Body of pancreas (tissue), 4 donors: ENCODE measurements at regions not wholly inside any gene's neighbourhood (a gene's known extent, or its start where the extent isn't known, plus 50 kb on each side); places are given as distances from the start of the nearest gene placed in this dataset.

Source experiments
- CTCF ChIP-seq, 7 experiments: fragments of 450-650 bp in 4 of 7; fragments of 200-600 bp in 3 of 7; sonication (generic) in 3 of 7; IDR thresholded peaks; one replicate each; pipeline ENCODE4 v1.5.1; 2016 to 2019; ENCODE audit warnings: antibody characterized with exemption in 7 of 7
- POLR2A ChIP-seq, 3 donors: fragments of 450-650 bp; IDR thresholded peaks; one replicate each; pipeline ENCODE4 v1.6.1; 2016; ENCODE audit warnings: antibody characterized with exemption in 3 of 3, mild to moderate bottlenecking in 2 of 3

GRCh38 chr1:42047508-42047880 lies 105.7 kb upstream of the GUCA2B start:
- TF ChIP-seq POLR2A (IDR thresholded peaks at IDR 0.05) (no peak), CTCF (IDR thresholded peaks at IDR 0.05) (no peak)
